ENCODE measurements at regions not wholly inside any gene's neighbourhood (a gene's known extent, or its start where the extent isn't known, plus 50 kb on each side); places are given as distances from the start of the nearest gene placed in this dataset.

- FAIRE-seq (no peak), DNase-seq (no peak)
- Histone ChIP-seq H3K36me3 (ENCODE audit: control insufficient read depth in 3 of 3, insufficient read depth in 2 of 3, low read depth in 1 of 3, low read length in 3 of 3) (no peaks in the 10 kb centered on the region), H3K4me1 (ENCODE audit: control insufficient read depth in 3 of 3, insufficient read depth in 2 of 3, low read depth in 1 of 3, low read length in 2 of 3) (no peaks in the 10 kb centered on the region), H3K4me3 (ENCODE audit: low read depth in 1 of 3, low read length in 3 of 3) (no peak overlapping the region), H3K27ac (ENCODE audit: low read depth in 1 of 3, low read length in 2 of 3) (no peak overlapping the region), H3K9me3 (ENCODE audit: control insufficient read depth in 2 of 2, insufficient read depth in 1 of 2, low read depth in 1 of 2, low read length in 1 of 2) (no peaks in the 10 kb centered on the region), H3K27me3 (ENCODE audit: control insufficient read depth in 3 of 3, insufficient read depth in 3 of 3, low read length in 3 of 3) (no peaks in the 10 kb centered on the region)
- WGBS, 3 donors: 92 to 95% (median 94%) methylated on average over 3 of the region's 3 CpGs
These were observed 475.4 kb upstream of the CNTN3 start for GRCh38 chr3:75089841-75090240.

GRCh38 chr3:75101329-75102147, 487.1 kb upstream of the CNTN3 start:
- Histone ChIP-seq H3K27ac (ENCODE audit: low read depth in 1 of 3, low read length in 2 of 3) (peak overlapping the region in 1 of 3 donors; percentile 59), H3K4me3 (ENCODE audit: low read depth in 1 of 3, low read length in 3 of 3) (no peak overlapping the region), H3K4me1 (ENCODE audit: control insufficient read depth in 3 of 3, insufficient read depth in 2 of 3, low read depth in 1 of 3, low read length in 2 of 3) (no peaks in the 10 kb centered on the region), H3K9me3 (ENCODE audit: control insufficient read depth in 2 of 2, insufficient read depth in 1 of 2, low read depth in 1 of 2, low read length in 1 of 2) (peaks cover 0 to 12% of the 10 kb centered on the region in 2 donors), H3K36me3 (ENCODE audit: control insufficient read depth in 3 of 3, insufficient read depth in 2 of 3, low read depth in 1 of 3, low read length in 3 of 3) (no peaks in the 10 kb centered on the region), H3K27me3 (ENCODE audit: control insufficient read depth in 3 of 3, insufficient read depth in 3 of 3, low read length in 3 of 3) (no peaks in the 10 kb centered on the region)
- DNase-seq (peak; percentile 34 to 71), FAIRE-seq (no peak)
- WGBS, 3 donors: 40 to 47% (median 43%) methylated on average over 11 of the region's 11 CpGs

GRCh38 chr3:75110741-75111140, 496.3 kb upstream of the CNTN3 start:
- WGBS, 3 donors: 79 to 83% (median 82%) methylated on average over 1 of the region's 1 CpG
- Histone ChIP-seq H3K4me3 (ENCODE audit: low read depth in 1 of 3, low read length in 3 of 3) (no peak overlapping the region), H3K27ac (ENCODE audit: low read depth in 1 of 3, low read length in 2 of 3) (no peak overlapping the region), H3K36me3 (ENCODE audit: control insufficient read depth in 3 of 3, insufficient read depth in 2 of 3, low read depth in 1 of 3, low read length in 3 of 3) (no peaks in the 10 kb centered on the region), H3K27me3 (ENCODE audit: control insufficient read depth in 3 of 3, insufficient read depth in 3 of 3, low read length in 3 of 3) (no peaks in the 10 kb centered on the region), H3K9me3 (ENCODE audit: control insufficient read depth in 2 of 2, insufficient read depth in 1 of 2, low read depth in 1 of 2, low read length in 1 of 2) (no peaks in the 10 kb centered on the region), H3K4me1 (ENCODE audit: control insufficient read depth in 3 of 3, insufficient read depth in 2 of 3, low read depth in 1 of 3, low read length in 2 of 3) (no peaks in the 10 kb centered on the region)
- DNase-seq (no peak), FAIRE-seq (no peak)

GRCh38 chr3:75115695-75116094, 501.2 kb upstream of the CNTN3 start:
- no peaks in the 10 kb centered on the region for H3K4me1 ChIP-seq (ENCODE audit: control insufficient read depth in 3 of 3, insufficient read depth in 2 of 3, low read depth in 1 of 3, low read length in 2 of 3)
- FAIRE-seq: no peak
- no peaks in the 10 kb centered on the region for H3K27me3 ChIP-seq (ENCODE audit: control insufficient read depth in 3 of 3, insufficient read depth in 3 of 3, low read length in 3 of 3)
- no peaks in the 10 kb centered on the region for H3K36me3 ChIP-seq (ENCODE audit: control insufficient read depth in 3 of 3, insufficient read depth in 2 of 3, low read depth in 1 of 3, low read length in 3 of 3)
- H3K9me3 ChIP-seq (ENCODE audit: control insufficient read depth in 2 of 2, insufficient read depth in 1 of 2, low read depth in 1 of 2, low read length in 1 of 2): no peaks in the 10 kb centered on the region
- DNase-seq: no peak
- H3K4me3 ChIP-seq (ENCODE audit: low read depth in 1 of 3, low read length in 3 of 3): no peak overlapping the region
- 79 to 84% (median 82%) methylated on average over 2 of the region's 2 CpGs for WGBS, 3 donors
- H3K27ac ChIP-seq (ENCODE audit: low read depth in 1 of 3, low read length in 2 of 3): no peak overlapping the region

GRCh38 chr3:75118779-75119178, 504.3 kb upstream of the CNTN3 start:
- no peak overlapping the region for H3K4me3 ChIP-seq (ENCODE audit: low read depth in 1 of 3, low read length in 3 of 3)
- FAIRE-seq: no peak
- no peaks in the 10 kb centered on the region for H3K36me3 ChIP-seq (ENCODE audit: control insufficient read depth in 3 of 3, insufficient read depth in 2 of 3, low read depth in 1 of 3, low read length in 3 of 3)
- no peak overlapping the region for H3K27ac ChIP-seq (ENCODE audit: low read depth in 1 of 3, low read length in 2 of 3)
- H3K4me1 ChIP-seq (ENCODE audit: control insufficient read depth in 3 of 3, insufficient read depth in 2 of 3, low read depth in 1 of 3, low read length in 2 of 3): no peaks in the 10 kb centered on the region
- H3K9me3 ChIP-seq (ENCODE audit: control insufficient read depth in 2 of 2, insufficient read depth in 1 of 2, low read depth in 1 of 2, low read length in 1 of 2): no peaks in the 10 kb centered on the region
- DNase-seq: no peak
- H3K27me3 ChIP-seq (ENCODE audit: control insufficient read depth in 3 of 3, insufficient read depth in 3 of 3, low read length in 3 of 3): no peaks in the 10 kb centered on the region
- WGBS, 3 donors: 75 to 96% (median 85%) methylated on average over 1 of the region's 1 CpG

- Histone ChIP-seq H3K36me3 (ENCODE audit: control insufficient read depth in 3 of 3, insufficient read depth in 2 of 3, low read depth in 1 of 3, low read length in 3 of 3) (no peaks in the 10 kb centered on the region), H3K27me3 (ENCODE audit: control insufficient read depth in 3 of 3, insufficient read depth in 3 of 3, low read length in 3 of 3) (no peaks in the 10 kb centered on the region)
- FAIRE-seq: no peak
These were observed 512.1 kb upstream of the CNTN3 start for GRCh38 chr3:75126556-75126955.

GRCh38 chr3:75129101-75129500, 514.6 kb upstream of the CNTN3 start:
- Histone ChIP-seq H3K4me1 (ENCODE audit: control insufficient read depth in 3 of 3, insufficient read depth in 2 of 3, low read depth in 1 of 3, low read length in 2 of 3) (no peaks in the 10 kb centered on the region), H3K36me3 (ENCODE audit: control insufficient read depth in 3 of 3, insufficient read depth in 2 of 3, low read depth in 1 of 3, low read length in 3 of 3) (no peaks in the 10 kb centered on the region), H3K9me3 (ENCODE audit: control insufficient read depth in 2 of 2, insufficient read depth in 1 of 2, low read depth in 1 of 2, low read length in 1 of 2) (no peaks in the 10 kb centered on the region), H3K27ac (ENCODE audit: low read depth in 1 of 3, low read length in 2 of 3) (no peak overlapping the region), H3K4me3 (ENCODE audit: low read depth in 1 of 3, low read length in 3 of 3) (no peak overlapping the region), H3K27me3 (ENCODE audit: control insufficient read depth in 3 of 3, insufficient read depth in 3 of 3, low read length in 3 of 3) (no peaks in the 10 kb centered on the region)
- no peak for DNase-seq
- 39 to 55% (median 41%) methylated on average over 2 of the region's 2 CpGs for WGBS, 3 donors
- no peak for FAIRE-seq

More at GRCh38 chr3:75126556-75126955, 512.1 kb upstream of the CNTN3 start:
- no peak for DNase-seq
- Histone ChIP-seq H3K4me3 (ENCODE audit: low read depth in 1 of 3, low read length in 3 of 3) (no peak overlapping the region), H3K4me1 (ENCODE audit: control insufficient read depth in 3 of 3, insufficient read depth in 2 of 3, low read depth in 1 of 3, low read length in 2 of 3) (no peaks in the 10 kb centered on the region), H3K27ac (ENCODE audit: low read depth in 1 of 3, low read length in 2 of 3) (no peak overlapping the region), H3K9me3 (ENCODE audit: control insufficient read depth in 2 of 2, insufficient read depth in 1 of 2, low read depth in 1 of 2, low read length in 1 of 2) (no peaks in the 10 kb centered on the region)

GRCh38 chr3:75136100-75136897, 521.8 kb upstream of the CNTN3 start:
- DNase-seq: peak; percentile 44 to 58
- WGBS, 3 donors: 69 to 83% (median 74%) methylated on average over 14 of the region's 14 CpGs

More at GRCh38 chr3:75136100-75136897, 521.8 kb upstream of the CNTN3 start:
- Histone ChIP-seq H3K9me3 (ENCODE audit: control insufficient read depth in 2 of 2, insufficient read depth in 1 of 2, low read depth in 1 of 2, low read length in 1 of 2) (peaks cover 2 to 34% of the 10 kb centered on the region in 2 donors), H3K27me3 (ENCODE audit: control insufficient read depth in 3 of 3, insufficient read depth in 3 of 3, low read length in 3 of 3) (no peaks in the 10 kb centered on the region), H3K4me3 (ENCODE audit: low read depth in 1 of 3, low read length in 3 of 3) (no peak overlapping the region), H3K27ac (ENCODE audit: low read depth in 1 of 3, low read length in 2 of 3) (no peak overlapping the region), H3K36me3 (ENCODE audit: control insufficient read depth in 3 of 3, insufficient read depth in 2 of 3, low read depth in 1 of 3, low read length in 3 of 3) (no peaks in the 10 kb centered on the region), H3K4me1 (ENCODE audit: control insufficient read depth in 3 of 3, insufficient read depth in 2 of 3, low read depth in 1 of 3, low read length in 2 of 3) (no peaks in the 10 kb centered on the region)
- FAIRE-seq: no peak

Data from small intestine (tissue), 7 donors.